ENCODE measurements at regions not wholly inside any gene's neighbourhood (a gene's known extent, or its start where the extent isn't known, plus 50 kb on each side); places are given as distances from the start of the nearest gene placed in this dataset.

GRCh38 chr2:181138816-181139215 is 158.4 kb downstream of the UBE2E3 start:
- TF ChIP-seq CTCF (IDR thresholded peaks at IDR 0.05; ENCODE audit: low read depth, low read length), result no peak
- no peak for TF ChIP-seq EZH2phosphoT487 (IDR thresholded peaks at IDR 0.05; ENCODE audit: low read depth)
